GM18505 (cell line): ENCODE measurements at regions not wholly inside any gene's neighbourhood (a gene's known extent, or its start where the extent isn't known, plus 50 kb on each side); places are given as distances from the start of the nearest gene placed in this dataset.
"Not testable (repeated sequence)": the region's sequence is repeated elsewhere in the genome, so short reads cannot be mapped to it uniquely, and the experiment has no call there.

Source experiments
- ATAC-seq: cut with Tn5 transposase; IDR thresholded peaks from one replicate; pipeline ENCODE4 v1.9.1; 2021; ENCODE audit not compliant: unreplicated experiment
- POLR2A ChIP-seq: IDR thresholded peaks from 4 replicates; pipeline ENCODE4 v1.6.1; 2011; ENCODE audit warnings: borderline replicate concordance; ENCODE audit not compliant: insufficient read depth, insufficient read length; ENCODE audit errors: extremely low read depth

GRCh38 chr6:48423640-48424365 lies 312.8 kb upstream of the PTCHD4 start:
- ATAC-seq, result no peak
- no peak for TF ChIP-seq POLR2A

- no peak for TF ChIP-seq POLR2A
- ATAC-seq, result no peak
Observed at GRCh38 chr6:48419992-48420391, 309.0 kb upstream of the PTCHD4 start.

GRCh38 chr6:48417927-48418326 lies 306.9 kb upstream of the PTCHD4 start:
- no peak for ATAC-seq
- no peak for TF ChIP-seq POLR2A

- no peak for TF ChIP-seq POLR2A
- no peak for ATAC-seq
Observed at GRCh38 chr6:48412656-48413055, 301.7 kb upstream of the PTCHD4 start.

GRCh38 chr6:48404927-48405326 lies 293.9 kb upstream of the PTCHD4 start:
- ATAC-seq, result no peak
- no peak for TF ChIP-seq POLR2A

- no peak for TF ChIP-seq POLR2A
- ATAC-seq, result no peak
Observed at GRCh38 chr6:48403587-48403986, 292.6 kb upstream of the PTCHD4 start.

GRCh38 chr6:48401016-48401415 lies 290.0 kb upstream of the PTCHD4 start:
- no peak for TF ChIP-seq POLR2A
- ATAC-seq, result no peak

GRCh38 chr6:48397887-48398286 lies 286.9 kb upstream of the PTCHD4 start:
- TF ChIP-seq POLR2A, result no peak
- no peak for ATAC-seq

GRCh38 chr6:48389146-48390043 lies 278.4 kb upstream of the PTCHD4 start:
- no peak for ATAC-seq
- no peak for TF ChIP-seq POLR2A

GRCh38 chr6:48388044-48388443 lies 277.0 kb upstream of the PTCHD4 start:
- no peak for TF ChIP-seq POLR2A
- ATAC-seq, result no peak

- TF ChIP-seq POLR2A, result no peak
- ATAC-seq, result no peak
Observed at GRCh38 chr6:48378884-48379407, 267.9 kb upstream of the PTCHD4 start.

- ATAC-seq, result no peak
- TF ChIP-seq POLR2A, result no peak
Observed at GRCh38 chr6:48377115-48377514, 266.1 kb upstream of the PTCHD4 start.

- ATAC-seq, result not testable (repeated sequence)
Observed at GRCh38 chr6:48371226-48371625, 260.2 kb upstream of the PTCHD4 start.

- no peak for ATAC-seq
- no peak for TF ChIP-seq POLR2A
Observed at GRCh38 chr6:48369100-48369499, 258.1 kb upstream of the PTCHD4 start.
